HFFc6 (cell line): ENCODE measurements at regions not wholly inside any gene's neighbourhood (a gene's known extent, or its start where the extent isn't known, plus 50 kb on each side); places are given as distances from the start of the nearest gene placed in this dataset.

Source experiments
- DNase-seq: peaks from one replicate; pipeline ENCODE4 v3.0.0-alpha.2; 2018
- H3K27ac Mint-ChIP-seq: 2 replicates; pipeline ENCODE4 v1.8.0; 2020; ENCODE audit warnings: mild to moderate bottlenecking, mixed read lengths
- H3K27me3 Mint-ChIP-seq: 2 replicates; pipeline ENCODE4 v1.8.0; 2021; ENCODE audit warnings: mild to moderate bottlenecking, moderate library complexity, mixed read lengths; ENCODE audit not compliant: insufficient read depth
- H3K36me3 Mint-ChIP-seq: 2 replicates; pipeline ENCODE4 v1.8.0; 2021; ENCODE audit warnings: low read depth, mixed read lengths
- H3K4me1 Mint-ChIP-seq: 2 replicates; pipeline ENCODE4 v1.8.0; 2020; ENCODE audit warnings: low read depth, mixed read lengths
- H3K4me3 Mint-ChIP-seq: 2 replicates; pipeline ENCODE4 v1.8.0; 2020; ENCODE audit warnings: mild to moderate bottlenecking, moderate library complexity, mixed read lengths
- H3K9me3 Mint-ChIP-seq: 2 replicates; pipeline ENCODE4 v1.8.0; 2020; ENCODE audit warnings: mild to moderate bottlenecking, mixed read lengths
- TF ChIP-seq, protein P1 (sequence below): fragments of 200-600 bp; sonication (generic); IDR thresholded peaks from 2 replicates; pipeline ENCODE4 v1.5.0; 2021; ENCODE audit warnings: antibody characterized with exemption, mild to moderate bottlenecking

- Mint-ChIP-seq H3K9me3 (no peaks in the 10 kb centered on the region), H3K36me3 (no peaks in the 10 kb centered on the region; the same call in 1 of the 2 replicates), H3K4me1 (peaks cover 31% of the 10 kb centered on the region), H3K27me3 (peaks cover 12% of the 10 kb centered on the region), H3K27ac (no peak overlapping the region), H3K4me3 (no peak overlapping the region)
- DNase-seq, result no peak
- TF ChIP-seq, protein P1, sequence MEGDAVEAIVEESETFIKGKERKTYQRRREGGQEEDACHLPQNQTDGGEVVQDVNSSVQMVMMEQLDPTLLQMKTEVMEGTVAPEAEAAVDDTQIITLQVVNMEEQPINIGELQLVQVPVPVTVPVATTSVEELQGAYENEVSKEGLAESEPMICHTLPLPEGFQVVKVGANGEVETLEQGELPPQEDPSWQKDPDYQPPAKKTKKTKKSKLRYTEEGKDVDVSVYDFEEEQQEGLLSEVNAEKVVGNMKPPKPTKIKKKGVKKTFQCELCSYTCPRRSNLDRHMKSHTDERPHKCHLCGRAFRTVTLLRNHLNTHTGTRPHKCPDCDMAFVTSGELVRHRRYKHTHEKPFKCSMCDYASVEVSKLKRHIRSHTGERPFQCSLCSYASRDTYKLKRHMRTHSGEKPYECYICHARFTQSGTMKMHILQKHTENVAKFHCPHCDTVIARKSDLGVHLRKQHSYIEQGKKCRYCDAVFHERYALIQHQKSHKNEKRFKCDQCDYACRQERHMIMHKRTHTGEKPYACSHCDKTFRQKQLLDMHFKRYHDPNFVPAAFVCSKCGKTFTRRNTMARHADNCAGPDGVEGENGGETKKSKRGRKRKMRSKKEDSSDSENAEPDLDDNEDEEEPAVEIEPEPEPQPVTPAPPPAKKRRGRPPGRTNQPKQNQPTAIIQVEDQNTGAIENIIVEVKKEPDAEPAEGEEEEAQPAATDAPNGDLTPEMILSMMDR, result no peak
These were observed 313.3 kb upstream of the GATB start for GRCh38 chr4:152074088-152074437.

- no peak for DNase-seq
- H3K4me3 Mint-ChIP-seq, result no peak overlapping the region
- no peaks in the 10 kb centered on the region for H3K9me3 Mint-ChIP-seq
- H3K4me1 Mint-ChIP-seq, result peaks cover 31% of the 10 kb centered on the region
- peaks cover 12% of the 10 kb centered on the region for H3K27me3 Mint-ChIP-seq
- TF ChIP-seq, protein P1, result no peak
- no peak overlapping the region for H3K27ac Mint-ChIP-seq
- no peaks in the 10 kb centered on the region; the same call in 1 of the 2 replicates for H3K36me3 Mint-ChIP-seq
These were observed 312.7 kb upstream of the GATB start for GRCh38 chr4:152073351-152074087.

DNA sequence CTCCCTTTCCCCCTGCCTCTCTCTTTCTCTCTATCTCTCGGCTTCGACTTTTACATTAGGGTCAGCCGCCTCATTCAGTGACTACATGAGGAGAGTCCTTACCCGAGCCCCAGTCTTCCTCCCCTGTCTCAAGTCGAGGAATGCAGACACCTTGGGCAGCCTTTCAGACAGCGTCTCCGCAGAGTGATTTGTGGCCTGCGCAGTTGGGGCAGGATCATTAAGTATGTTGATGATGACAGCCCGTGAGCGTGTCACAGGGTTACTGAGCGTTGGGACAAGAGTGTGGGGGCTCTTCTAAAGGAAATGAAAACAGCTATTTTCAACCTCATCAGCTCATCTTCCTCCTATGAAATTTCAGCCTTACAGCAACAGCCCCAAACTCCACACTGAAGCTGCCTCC, 312.1 kb upstream of the GATB start:
- Mint-ChIP-seq H3K9me3 (no peaks in the 10 kb centered on the region), H3K36me3 (no peaks in the 10 kb centered on the region; the same call in 1 of the 2 replicates), H3K27me3 (peaks cover 12% of the 10 kb centered on the region), H3K27ac (no peak overlapping the region), H3K4me1 (peaks cover 31% of the 10 kb centered on the region), H3K4me3 (no peak overlapping the region)
- TF ChIP-seq, protein P1, result no peak
- no peak for DNase-seq

DNA sequence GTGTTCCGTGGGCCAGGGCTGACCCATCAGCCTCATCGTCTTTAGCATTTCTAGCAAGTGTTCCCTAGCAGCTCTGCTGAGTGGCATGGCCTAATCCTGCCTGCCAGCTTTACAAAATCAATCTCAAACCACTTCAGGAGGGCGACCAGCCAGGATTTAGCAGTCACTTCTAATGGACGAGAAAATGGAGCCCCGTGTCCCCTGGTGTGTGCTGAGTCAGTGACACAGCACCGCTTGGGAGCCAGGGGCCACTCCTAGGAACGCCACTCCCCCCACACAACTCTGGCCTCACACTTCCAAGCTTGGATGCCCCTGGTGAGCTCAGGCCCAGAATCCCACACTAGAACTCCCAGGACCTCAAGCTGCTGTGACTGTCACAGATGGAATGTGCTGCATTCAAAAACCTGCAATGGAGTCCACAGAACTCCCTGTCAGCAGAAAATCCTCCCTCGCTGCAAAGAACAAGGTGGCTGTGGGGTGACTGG, 311.2 kb upstream of the GATB start:
- Mint-ChIP-seq H3K9me3 (no peaks in the 10 kb centered on the region), H3K4me1 (peaks cover 31% of the 10 kb centered on the region), H3K27me3 (peaks cover 5% of the 10 kb centered on the region), H3K27ac (peak overlapping the region; percentile 80), H3K4me3 (no peak overlapping the region), H3K36me3 (no peaks in the 10 kb centered on the region)
- peak; percentile 55 for DNase-seq
- TF ChIP-seq, protein P1, result no peak

DNA sequence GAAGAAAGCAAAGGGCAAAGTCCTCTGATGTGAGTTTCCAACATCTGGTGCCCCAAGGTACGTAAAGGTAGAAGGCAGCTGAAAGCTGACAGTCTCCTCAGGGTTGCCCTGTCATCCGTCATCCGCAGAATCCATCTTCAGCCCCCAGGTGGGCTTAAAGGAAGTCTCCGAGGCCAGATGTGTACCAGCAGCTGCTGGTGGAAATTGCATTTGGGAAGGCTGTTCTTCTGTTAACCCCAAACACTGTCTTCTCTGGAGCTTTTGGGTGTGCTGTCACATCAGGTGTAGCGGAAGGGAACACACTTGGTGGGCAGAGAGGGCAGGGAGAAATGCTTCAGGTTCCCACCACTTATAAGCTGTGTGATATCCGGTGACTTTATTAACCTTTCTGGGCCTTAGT, 310.0 kb upstream of the GATB start:
- no peak for DNase-seq
- peaks cover 31% of the 10 kb centered on the region for H3K4me1 Mint-ChIP-seq
- H3K4me3 Mint-ChIP-seq, result no peak overlapping the region
- H3K9me3 Mint-ChIP-seq, result no peaks in the 10 kb centered on the region
- TF ChIP-seq, protein P1, result no peak
- H3K27me3 Mint-ChIP-seq, result peaks cover 8% of the 10 kb centered on the region
- H3K36me3 Mint-ChIP-seq, result no peaks in the 10 kb centered on the region
- H3K27ac Mint-ChIP-seq, result no peak overlapping the region
